ENCODE measurements at regions not wholly inside any gene's neighbourhood (a gene's known extent, or its start where the extent isn't known, plus 50 kb on each side); places are given as distances from the start of the nearest gene placed in this dataset.

DNA sequence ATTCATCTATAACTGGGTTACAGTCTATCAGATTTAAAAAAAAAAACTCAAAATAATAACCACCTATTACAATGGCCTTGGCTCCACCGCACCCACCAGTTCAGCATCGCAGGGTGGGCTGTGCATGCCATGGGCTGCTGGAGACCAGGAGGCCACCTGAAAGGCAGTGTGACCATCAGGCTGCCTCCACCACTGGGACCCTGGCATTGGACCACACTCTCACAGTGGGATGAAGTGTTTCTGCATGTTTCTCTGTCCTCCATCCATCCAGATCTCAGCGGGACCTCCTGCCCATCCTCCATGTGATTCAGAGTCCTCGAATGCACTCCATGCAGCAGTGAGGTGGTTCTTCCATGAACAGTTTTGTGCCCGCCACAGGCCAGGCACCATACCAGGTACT is 206.1 kb upstream of the CST7 start:
- Histone ChIP-seq H3K4me3 (ENCODE audit: low read depth, low read length) (no peak overlapping the region), H3K36me3 (ENCODE audit: control insufficient read depth in 2 of 2, insufficient read depth in 1 of 2, low read length in 2 of 2) (no peaks in the 10 kb centered on the region), H3K27ac (ENCODE audit: extremely low read depth, low read depth, low read length) (no peak overlapping the region), H3K9me3 (ENCODE audit: control insufficient read depth, insufficient read depth, low read depth, low read length) (no peaks in the 10 kb centered on the region), H3K4me1 (ENCODE audit: control insufficient read depth, insufficient read depth, low read length) (peaks cover 9% of the 10 kb centered on the region)
- no peak for TF ChIP-seq ZNF140 (tag by site-specific recombination; IDR thresholded peaks at IDR 0.05)
- TF ChIP-seq, protein P1, sequence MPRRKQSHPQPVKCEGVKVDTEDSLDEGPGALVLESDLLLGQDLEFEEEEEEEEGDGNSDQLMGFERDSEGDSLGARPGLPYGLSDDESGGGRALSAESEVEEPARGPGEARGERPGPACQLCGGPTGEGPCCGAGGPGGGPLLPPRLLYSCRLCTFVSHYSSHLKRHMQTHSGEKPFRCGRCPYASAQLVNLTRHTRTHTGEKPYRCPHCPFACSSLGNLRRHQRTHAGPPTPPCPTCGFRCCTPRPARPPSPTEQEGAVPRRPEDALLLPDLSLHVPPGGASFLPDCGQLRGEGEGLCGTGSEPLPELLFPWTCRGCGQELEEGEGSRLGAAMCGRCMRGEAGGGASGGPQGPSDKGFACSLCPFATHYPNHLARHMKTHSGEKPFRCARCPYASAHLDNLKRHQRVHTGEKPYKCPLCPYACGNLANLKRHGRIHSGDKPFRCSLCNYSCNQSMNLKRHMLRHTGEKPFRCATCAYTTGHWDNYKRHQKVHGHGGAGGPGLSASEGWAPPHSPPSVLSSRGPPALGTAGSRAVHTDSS (tag by site-specific recombination; IDR thresholded peaks at IDR 0.05): no peak
- no peak for TF ChIP-seq ZSCAN16 (tag by site-specific recombination; IDR thresholded peaks at IDR 0.05)
- TF ChIP-seq, protein P2, sequence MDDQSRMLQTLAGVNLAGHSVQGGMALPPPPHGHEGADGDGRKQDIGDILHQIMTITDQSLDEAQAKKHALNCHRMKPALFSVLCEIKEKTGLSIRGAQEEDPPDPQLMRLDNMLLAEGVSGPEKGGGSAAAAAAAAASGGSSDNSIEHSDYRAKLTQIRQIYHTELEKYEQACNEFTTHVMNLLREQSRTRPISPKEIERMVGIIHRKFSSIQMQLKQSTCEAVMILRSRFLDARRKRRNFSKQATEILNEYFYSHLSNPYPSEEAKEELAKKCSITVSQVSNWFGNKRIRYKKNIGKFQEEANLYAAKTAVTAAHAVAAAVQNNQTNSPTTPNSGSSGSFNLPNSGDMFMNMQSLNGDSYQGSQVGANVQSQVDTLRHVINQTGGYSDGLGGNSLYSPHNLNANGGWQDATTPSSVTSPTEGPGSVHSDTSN (CRISPR knock-in tag; IDR thresholded peaks at IDR 0.05): no peak
- TF ChIP-seq ZNF768 (tag by site-specific recombination; IDR thresholded peaks at IDR 0.05): no peak
- no peak for TF ChIP-seq ZNF785 (tag by site-specific recombination; IDR thresholded peaks at IDR 0.05)
- ChIA-PET POLR2A (no interaction called here), CTCF (no interaction called here)

DNA sequence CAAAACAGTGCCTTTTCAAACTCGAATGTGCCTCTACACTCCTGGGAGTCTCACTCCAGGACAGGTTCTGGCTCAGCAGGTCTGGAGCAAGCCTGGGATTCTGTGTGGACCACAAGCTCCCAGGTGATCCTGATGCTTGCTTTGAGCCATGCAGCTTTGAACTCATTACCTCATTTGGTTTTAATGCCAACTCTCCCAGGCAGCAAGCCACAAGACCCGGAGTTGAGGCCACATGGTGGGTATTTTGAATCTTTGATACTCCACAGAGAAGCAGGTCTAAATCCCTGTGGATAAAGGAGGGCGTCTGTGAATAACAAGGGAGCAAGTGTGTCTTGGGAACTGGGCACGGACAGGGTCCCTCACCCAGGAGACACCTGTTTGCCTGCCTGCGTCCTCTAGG is 205.4 kb upstream of the CST7 start:
- Histone ChIP-seq H3K36me3 (ENCODE audit: control insufficient read depth in 2 of 2, insufficient read depth in 1 of 2, low read length in 2 of 2) (no peaks in the 10 kb centered on the region), H3K4me1 (ENCODE audit: control insufficient read depth, insufficient read depth, low read length) (peaks cover 9% of the 10 kb centered on the region), H3K4me3 (ENCODE audit: low read depth, low read length) (no peak overlapping the region), H3K9me3 (ENCODE audit: control insufficient read depth, insufficient read depth, low read depth, low read length) (no peaks in the 10 kb centered on the region), H3K27ac (ENCODE audit: extremely low read depth, low read depth, low read length) (no peak overlapping the region)
- ChIA-PET CTCF (no interaction called here), POLR2A (no interaction called here)
- TF ChIP-seq OSR2 (tag by site-specific recombination; IDR thresholded peaks at IDR 0.05) (no peak), ZNF501 (tag by site-specific recombination; IDR thresholded peaks at IDR 0.05) (no peak), GLIS1 (tag by site-specific recombination; IDR thresholded peaks at IDR 0.05) (0 out of 2 replicates have a peak, but pooled peaks have one; percentile 12), ZIC2 (tag by site-specific recombination; IDR thresholded peaks at IDR 0.05) (peak; percentile 72)
- TF ChIP-seq, protein P3, sequence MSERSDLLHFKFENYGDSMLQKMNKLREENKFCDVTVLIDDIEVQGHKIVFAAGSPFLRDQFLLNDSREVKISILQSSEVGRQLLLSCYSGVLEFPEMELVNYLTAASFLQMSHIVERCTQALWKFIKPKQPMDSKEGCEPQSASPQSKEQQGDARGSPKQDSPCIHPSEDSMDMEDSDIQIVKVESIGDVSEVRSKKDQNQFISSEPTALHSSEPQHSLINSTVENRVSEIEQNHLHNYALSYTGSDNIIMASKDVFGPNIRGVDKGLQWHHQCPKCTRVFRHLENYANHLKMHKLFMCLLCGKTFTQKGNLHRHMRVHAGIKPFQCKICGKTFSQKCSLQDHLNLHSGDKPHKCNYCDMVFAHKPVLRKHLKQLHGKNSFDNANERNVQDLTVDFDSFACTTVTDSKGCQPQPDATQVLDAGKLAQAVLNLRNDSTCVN (tag by site-specific recombination; optimal IDR thresholded peaks at IDR 0.05): no peak
- TF ChIP-seq, protein P4, sequence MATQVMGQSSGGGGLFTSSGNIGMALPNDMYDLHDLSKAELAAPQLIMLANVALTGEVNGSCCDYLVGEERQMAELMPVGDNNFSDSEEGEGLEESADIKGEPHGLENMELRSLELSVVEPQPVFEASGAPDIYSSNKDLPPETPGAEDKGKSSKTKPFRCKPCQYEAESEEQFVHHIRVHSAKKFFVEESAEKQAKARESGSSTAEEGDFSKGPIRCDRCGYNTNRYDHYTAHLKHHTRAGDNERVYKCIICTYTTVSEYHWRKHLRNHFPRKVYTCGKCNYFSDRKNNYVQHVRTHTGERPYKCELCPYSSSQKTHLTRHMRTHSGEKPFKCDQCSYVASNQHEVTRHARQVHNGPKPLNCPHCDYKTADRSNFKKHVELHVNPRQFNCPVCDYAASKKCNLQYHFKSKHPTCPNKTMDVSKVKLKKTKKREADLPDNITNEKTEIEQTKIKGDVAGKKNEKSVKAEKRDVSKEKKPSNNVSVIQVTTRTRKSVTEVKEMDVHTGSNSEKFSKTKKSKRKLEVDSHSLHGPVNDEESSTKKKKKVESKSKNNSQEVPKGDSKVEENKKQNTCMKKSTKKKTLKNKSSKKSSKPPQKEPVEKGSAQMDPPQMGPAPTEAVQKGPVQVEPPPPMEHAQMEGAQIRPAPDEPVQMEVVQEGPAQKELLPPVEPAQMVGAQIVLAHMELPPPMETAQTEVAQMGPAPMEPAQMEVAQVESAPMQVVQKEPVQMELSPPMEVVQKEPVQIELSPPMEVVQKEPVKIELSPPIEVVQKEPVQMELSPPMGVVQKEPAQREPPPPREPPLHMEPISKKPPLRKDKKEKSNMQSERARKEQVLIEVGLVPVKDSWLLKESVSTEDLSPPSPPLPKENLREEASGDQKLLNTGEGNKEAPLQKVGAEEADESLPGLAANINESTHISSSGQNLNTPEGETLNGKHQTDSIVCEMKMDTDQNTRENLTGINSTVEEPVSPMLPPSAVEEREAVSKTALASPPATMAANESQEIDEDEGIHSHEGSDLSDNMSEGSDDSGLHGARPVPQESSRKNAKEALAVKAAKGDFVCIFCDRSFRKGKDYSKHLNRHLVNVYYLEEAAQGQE (tag by site-specific recombination; IDR thresholded peaks at IDR 0.05): no peak
- TF ChIP-seq, protein P5, sequence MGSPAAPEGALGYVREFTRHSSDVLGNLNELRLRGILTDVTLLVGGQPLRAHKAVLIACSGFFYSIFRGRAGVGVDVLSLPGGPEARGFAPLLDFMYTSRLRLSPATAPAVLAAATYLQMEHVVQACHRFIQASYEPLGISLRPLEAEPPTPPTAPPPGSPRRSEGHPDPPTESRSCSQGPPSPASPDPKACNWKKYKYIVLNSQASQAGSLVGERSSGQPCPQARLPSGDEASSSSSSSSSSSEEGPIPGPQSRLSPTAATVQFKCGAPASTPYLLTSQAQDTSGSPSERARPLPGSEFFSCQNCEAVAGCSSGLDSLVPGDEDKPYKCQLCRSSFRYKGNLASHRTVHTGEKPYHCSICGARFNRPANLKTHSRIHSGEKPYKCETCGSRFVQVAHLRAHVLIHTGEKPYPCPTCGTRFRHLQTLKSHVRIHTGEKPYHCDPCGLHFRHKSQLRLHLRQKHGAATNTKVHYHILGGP (tag by site-specific recombination; IDR thresholded peaks at IDR 0.05): no peak

DNA sequence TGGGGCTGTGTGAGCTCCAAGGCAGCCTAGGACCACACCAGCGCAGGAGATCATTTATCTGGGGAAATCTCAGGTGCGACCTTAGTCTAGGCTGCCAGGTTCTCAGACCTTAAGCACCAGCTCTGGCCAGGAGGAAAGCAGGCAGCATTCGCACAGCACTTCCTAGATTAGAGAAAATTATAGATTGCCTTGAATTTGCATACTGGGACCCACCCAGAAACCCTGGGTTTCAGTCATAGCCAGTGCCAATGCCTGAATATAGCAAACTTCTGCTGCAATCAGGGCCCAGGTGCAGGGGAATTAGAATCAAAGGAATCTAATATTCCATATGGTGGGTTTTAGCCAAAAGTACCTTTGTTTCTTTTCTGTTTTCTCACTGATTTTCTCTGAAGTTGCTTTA is 204.3 kb upstream of the CST7 start:
- Histone ChIP-seq H3K4me1 (ENCODE audit: control insufficient read depth, insufficient read depth, low read length) (peaks cover 9% of the 10 kb centered on the region), H3K4me3 (ENCODE audit: low read depth, low read length) (no peak overlapping the region), H3K27ac (ENCODE audit: extremely low read depth, low read depth, low read length) (no peak overlapping the region), H3K9me3 (ENCODE audit: control insufficient read depth, insufficient read depth, low read depth, low read length) (no peaks in the 10 kb centered on the region), H3K36me3 (ENCODE audit: control insufficient read depth in 2 of 2, insufficient read depth in 1 of 2, low read length in 2 of 2) (no peaks in the 10 kb centered on the region)
- ChIA-PET CTCF (no interaction called here), POLR2A (no interaction called here)
- TF ChIP-seq ZNF175 (tag by site-specific recombination; IDR thresholded peaks at IDR 0.05): no peak
- no peak for TF ChIP-seq ZNF785 (tag by site-specific recombination; IDR thresholded peaks at IDR 0.05)
- no peak for TF ChIP-seq ZNF76 (tag by site-specific recombination; IDR thresholded peaks at IDR 0.05; ENCODE audit: borderline replicate concordance, low read depth)
- no peak for TF ChIP-seq ZNF221 (tag by site-specific recombination; IDR thresholded peaks at IDR 0.05; ENCODE audit: borderline replicate concordance)
- TF ChIP-seq, protein P6, sequence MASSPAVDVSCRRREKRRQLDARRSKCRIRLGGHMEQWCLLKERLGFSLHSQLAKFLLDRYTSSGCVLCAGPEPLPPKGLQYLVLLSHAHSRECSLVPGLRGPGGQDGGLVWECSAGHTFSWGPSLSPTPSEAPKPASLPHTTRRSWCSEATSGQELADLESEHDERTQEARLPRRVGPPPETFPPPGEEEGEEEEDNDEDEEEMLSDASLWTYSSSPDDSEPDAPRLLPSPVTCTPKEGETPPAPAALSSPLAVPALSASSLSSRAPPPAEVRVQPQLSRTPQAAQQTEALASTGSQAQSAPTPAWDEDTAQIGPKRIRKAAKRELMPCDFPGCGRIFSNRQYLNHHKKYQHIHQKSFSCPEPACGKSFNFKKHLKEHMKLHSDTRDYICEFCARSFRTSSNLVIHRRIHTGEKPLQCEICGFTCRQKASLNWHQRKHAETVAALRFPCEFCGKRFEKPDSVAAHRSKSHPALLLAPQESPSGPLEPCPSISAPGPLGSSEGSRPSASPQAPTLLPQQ (tag by site-specific recombination; IDR thresholded peaks at IDR 0.05): no peak
- TF ChIP-seq ZNF112 (tag by site-specific recombination; IDR thresholded peaks at IDR 0.05): no peak
